ENCODE measurements at regions not wholly inside any gene's neighbourhood (a gene's known extent, or its start where the extent isn't known, plus 50 kb on each side); places are given as distances from the start of the nearest gene placed in this dataset.

GRCh38 chr3:22156868-22157267 lies 405.9 kb upstream of the ZNF385D start:
- no peak overlapping the region for H4K8ac ChIP-seq (ENCODE audit: extremely low read depth, insufficient read depth, low read length)
- no peak overlapping the region for H4K91ac ChIP-seq (replicated peaks; ENCODE audit: insufficient read length, low read length)
- H3K14ac ChIP-seq (ENCODE audit: insufficient read length): no peak overlapping the region
- no peak overlapping the region for H3K4me3 ChIP-seq (ENCODE audit: extremely low read depth in 1 of 4, insufficient read depth in 2 of 4, low read depth in 3 of 4, low read length in 4 of 4)
- DNase-seq (ENCODE audit: low read depth in 1 of 2, low spot score in 2 of 2) (no peak), FAIRE-seq (no peak)
- H3K27me3 ChIP-seq (replicated peaks in 1 of 4; ENCODE audit: control insufficient read depth in 3 of 4, extremely low read depth in 1 of 4, insufficient read depth in 3 of 4, low read length in 3 of 4): no peaks in the 10 kb centered on the region
- ChIA-PET POLR2A (ENCODE audit: partially characterized antibody) (no interaction called here), CTCF (ENCODE audit: partially characterized antibody) (no interaction called here)
- H2BK120ac ChIP-seq (replicated peaks; ENCODE audit: low read depth, low read length): no peak overlapping the region
- no peak overlapping the region for H3K56ac ChIP-seq (replicated peaks; ENCODE audit: insufficient read length, low read depth, low read length)
- H4K5ac ChIP-seq (ENCODE audit: insufficient read length, low read depth, low read length): no peak overlapping the region
- no peaks in the 10 kb centered on the region for H3K9me3 ChIP-seq (ENCODE audit: insufficient read depth in 2 of 2, low read depth in 1 of 2, low read length in 1 of 2)
- H2AFZ ChIP-seq (ENCODE audit: low read length): peak overlapping the region; percentile 78; the same call in 1 of the 2 replicates
- no peaks in the 10 kb centered on the region for H4K20me1 ChIP-seq (replicated peaks in 1 of 2; ENCODE audit: control insufficient read depth in 1 of 2, insufficient read depth in 2 of 2, low read length in 2 of 2)
- no peak overlapping the region for H2BK20ac ChIP-seq (ENCODE audit: low read length)
- WGBS, 2 experiments (ENCODE audit: extremely low coverage in 1 of 2, insufficient coverage in 1 of 2, insufficient read length in 1 of 2, insufficient replicate concordance in 2 of 2, low coverage in 1 of 2, low lambda C conversion rate in 2 of 2, missing lambda C conversion rate in 1 of 2): 78% methylated on average over 2 of the region's 2 CpGs; no CpG with 5 or more reads in 1 of the 2 experiments
- no peak overlapping the region for H3K9ac ChIP-seq (replicated peaks in 1 of 4; ENCODE audit: extremely low read depth in 1 of 4, low read depth in 3 of 4, low read length in 3 of 4)
- H3K4me1 ChIP-seq (replicated peaks in 1 of 4; ENCODE audit: control insufficient read depth in 3 of 4, insufficient read depth in 4 of 4, low read length in 3 of 4): peaks cover 0 to 4% (median 0%) of the 10 kb centered on the region in 4 experiments; a peak in 1 of 7 replicates
- TF ChIP-seq KDM4A (IDR thresholded peaks at IDR 0.05; ENCODE audit: low read depth, low read length, severe bottlenecking) (no peak), RXRA (IDR thresholded peaks at IDR 0.05; ENCODE audit: insufficient read depth, low read depth, low read length) (no peak), PHF8 (conservative IDR thresholded peaks at IDR 0.05; ENCODE audit: low read depth, low read length) (no peak), TEAD4 (IDR thresholded peaks at IDR 0.05; ENCODE audit: low read depth, low read length) (no peak), CTBP2 (IDR thresholded peaks at IDR 0.05; ENCODE audit: borderline replicate concordance, insufficient read depth, insufficient read length, low read length) (no peak), EZH2 (IDR thresholded peaks at IDR 0.05; ENCODE audit: low read depth, low read length, severe bottlenecking) (no peak), MAFK (IDR thresholded peaks at IDR 0.05; ENCODE audit: low read depth, low read length) (no peak), MAX (IDR thresholded peaks at IDR 0.05) (no peak)
- H3K4me2 ChIP-seq (ENCODE audit: insufficient read depth in 1 of 2, low read depth in 2 of 2, low read length in 2 of 2): no peak overlapping the region
- H3K23ac ChIP-seq (ENCODE audit: insufficient read length): no peak overlapping the region
- H3K79me2 ChIP-seq (ENCODE audit: control insufficient read depth in 1 of 2, insufficient read depth in 2 of 2, low read length in 2 of 2): no peaks in the 10 kb centered on the region
- no peak overlapping the region for H2BK15ac ChIP-seq (ENCODE audit: low read length)
- H2AK5ac ChIP-seq (ENCODE audit: low read depth, low read length): no peak overlapping the region
- no peak overlapping the region for H3K27ac ChIP-seq (ENCODE audit: low read depth, low read length)
- H3K36me3 ChIP-seq (ENCODE audit: control insufficient read depth in 2 of 4, insufficient read depth in 4 of 4, low read length in 3 of 4): no peaks in the 10 kb centered on the region
- H3K79me1 ChIP-seq (ENCODE audit: low read depth, low read length): no peaks in the 10 kb centered on the region
- H3K18ac ChIP-seq (ENCODE audit: extremely low read depth, low read length): no peak overlapping the region
- H2BK12ac ChIP-seq (ENCODE audit: low read depth, low read length): no peak overlapping the region
- H3K4ac ChIP-seq (replicated peaks; ENCODE audit: insufficient read length, low read depth, low read length): no peak overlapping the region
- H2BK5ac ChIP-seq (ENCODE audit: low read depth, low read length): no peak overlapping the region
- no peaks in the 10 kb centered on the region for H3K23me2 ChIP-seq (ENCODE audit: low read depth, low read length)

All from H1 (cell line).